ENCODE measurements at regions not wholly inside any gene's neighbourhood (a gene's known extent, or its start where the extent isn't known, plus 50 kb on each side); places are given as distances from the start of the nearest gene placed in this dataset.

GRCh38 chr9:14499976-14500375, 186.0 kb upstream of the NFIB start:
- 91 to 92% methylated on average over 5 to 6 of the region's 6 CpGs for WGBS, 2 experiments (ENCODE audit: insufficient coverage in 1 of 2, insufficient read length in 1 of 2)
- Histone ChIP-seq H3K9me3 (ENCODE audit: control insufficient read depth, low read length) (no peaks in the 10 kb centered on the region), H3K4me3 (ENCODE audit: low read length) (no peak overlapping the region)

DNA sequence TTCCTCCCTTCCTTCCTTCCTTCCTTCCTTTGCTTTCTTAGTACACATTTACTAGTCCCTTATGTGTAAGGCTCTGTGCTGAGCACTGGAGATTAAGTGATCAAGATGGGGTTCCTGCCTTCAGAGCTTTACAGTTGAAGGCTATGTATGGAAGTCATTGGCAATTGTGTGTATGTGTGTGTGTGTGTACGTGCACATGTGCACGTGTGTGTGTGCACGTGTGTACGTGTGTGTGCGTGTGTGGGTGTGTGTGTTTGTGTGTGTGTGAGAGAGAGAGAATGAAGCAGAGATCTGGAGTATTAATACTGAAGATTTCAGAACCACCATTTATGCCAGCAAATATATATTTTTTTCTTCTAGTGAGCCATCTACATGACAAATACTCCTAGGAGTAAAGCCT, 184.9 kb upstream of the NFIB start:
- Mint-ChIP-seq H3K27me3 (ENCODE audit: insufficient read depth) (peaks cover 4% of the 10 kb centered on the region), H3K9me3 (no peaks in the 10 kb centered on the region), H3K27ac (no peak overlapping the region), H3K4me1 (no peaks in the 10 kb centered on the region), H3K36me3 (ENCODE audit: low read depth) (no peaks in the 10 kb centered on the region), H3K4me3 (no peak overlapping the region)
- H3K36me3 ChIP-seq (ENCODE audit: control insufficient read depth, insufficient read depth, low read length): no peaks in the 10 kb centered on the region
- no peaks in the 10 kb centered on the region for H3K27me3 ChIP-seq (ENCODE audit: control insufficient read depth, insufficient read depth, low read length, poor library complexity, severe bottlenecking)
- DNase-seq: no peak
- H3K9me3 ChIP-seq (ENCODE audit: control insufficient read depth, low read length): no peaks in the 10 kb centered on the region
- H3K9ac ChIP-seq (ENCODE audit: extremely low read depth, low read length, poor library complexity, severe bottlenecking): no peak overlapping the region
- H3K4me1 ChIP-seq (ENCODE audit: control insufficient read depth, insufficient read depth, low read length): no peaks in the 10 kb centered on the region
- H3K27ac ChIP-seq (ENCODE audit: low read depth, low read length): no peak overlapping the region
- H3K4me3 ChIP-seq (ENCODE audit: low read length): no peak overlapping the region
- no peak for TF ChIP-seq CTCF (conservative IDR thresholded peaks at IDR 0.05)
- WGBS, 2 experiments (ENCODE audit: insufficient coverage in 1 of 2, insufficient read length in 1 of 2): 84 to 100% methylated on average over 5 of the region's 5 CpGs

More at GRCh38 chr9:14499976-14500375, 186.0 kb upstream of the NFIB start:
- H3K9ac ChIP-seq (ENCODE audit: extremely low read depth, low read length, poor library complexity, severe bottlenecking): no peak overlapping the region
- no peak overlapping the region for H3K27ac ChIP-seq (ENCODE audit: low read depth, low read length)
- H3K36me3 ChIP-seq (ENCODE audit: control insufficient read depth, insufficient read depth, low read length): no peaks in the 10 kb centered on the region
- no peak overlapping the region for H3K27ac Mint-ChIP-seq
- H3K27me3 Mint-ChIP-seq (ENCODE audit: insufficient read depth): peaks cover 4% of the 10 kb centered on the region
- no peaks in the 10 kb centered on the region for H3K4me1 ChIP-seq (ENCODE audit: control insufficient read depth, insufficient read depth, low read length)
- no peak for DNase-seq
- H3K27me3 ChIP-seq (ENCODE audit: control insufficient read depth, insufficient read depth, low read length, poor library complexity, severe bottlenecking): no peaks in the 10 kb centered on the region
- H3K4me1 Mint-ChIP-seq: no peaks in the 10 kb centered on the region
- no peak overlapping the region for H3K4me3 Mint-ChIP-seq
- no peak for TF ChIP-seq CTCF (conservative IDR thresholded peaks at IDR 0.05)
- H3K36me3 Mint-ChIP-seq (ENCODE audit: low read depth): no peaks in the 10 kb centered on the region
- no peaks in the 10 kb centered on the region for H3K9me3 Mint-ChIP-seq

DNA sequence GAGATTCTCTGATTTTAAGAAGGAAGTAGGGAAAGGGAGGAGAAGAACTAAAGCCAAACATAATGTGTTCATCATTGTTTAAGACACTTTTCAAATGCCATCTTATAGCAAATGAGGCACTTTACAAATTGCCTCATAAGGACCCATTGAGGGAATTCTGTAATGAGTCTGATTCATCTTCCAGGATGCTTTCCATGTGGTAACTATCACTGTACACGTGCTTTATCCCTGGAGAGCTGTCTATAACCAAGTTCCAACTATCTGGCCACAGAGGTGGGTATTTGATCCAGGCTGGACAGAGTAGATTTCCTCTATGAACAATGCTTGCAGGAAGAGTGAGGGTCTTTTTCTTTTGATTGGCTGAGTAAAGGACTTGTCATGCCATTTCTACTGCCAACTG, 183.5 kb upstream of the NFIB start:
- DNase-seq: no peak
- Histone ChIP-seq H3K27me3 (ENCODE audit: control insufficient read depth, insufficient read depth, low read length, poor library complexity, severe bottlenecking) (no peaks in the 10 kb centered on the region), H3K36me3 (ENCODE audit: control insufficient read depth, insufficient read depth, low read length) (no peaks in the 10 kb centered on the region), H3K4me3 (ENCODE audit: low read length) (no peak overlapping the region), H3K4me1 (ENCODE audit: control insufficient read depth, insufficient read depth, low read length) (no peaks in the 10 kb centered on the region), H3K9me3 (ENCODE audit: control insufficient read depth, low read length) (no peaks in the 10 kb centered on the region), H3K9ac (ENCODE audit: extremely low read depth, low read length, poor library complexity, severe bottlenecking) (no peak overlapping the region), H3K27ac (ENCODE audit: low read depth, low read length) (no peak overlapping the region)
- Mint-ChIP-seq H3K9me3 (peaks cover under 1% of the 10 kb centered on the region), H3K4me1 (peaks cover under 1% of the 10 kb centered on the region), H3K27ac (no peak overlapping the region), H3K4me3 (no peak overlapping the region), H3K27me3 (ENCODE audit: insufficient read depth) (peaks cover 4% of the 10 kb centered on the region), H3K36me3 (ENCODE audit: low read depth) (no peaks in the 10 kb centered on the region)
- TF ChIP-seq CTCF (conservative IDR thresholded peaks at IDR 0.05): no peak
- 97% methylated on average over 1 of the region's 1 CpG; no CpG with 5 or more reads in 1 of the 2 experiments for WGBS, 2 experiments (ENCODE audit: insufficient coverage in 1 of 2, insufficient read length in 1 of 2)

Measured in endodermal cell (in vitro differentiated cells).